ENCODE measurements at regions not wholly inside any gene's neighbourhood (a gene's known extent, or its start where the extent isn't known, plus 50 kb on each side); places are given as distances from the start of the nearest gene placed in this dataset.

- no peaks in the 10 kb centered on the region for H3K9me3 Mint-ChIP-seq (ENCODE audit: unreplicated experiment)
- intact Hi-C loops (cut with micrococcal nuclease), result no loop called here
- H3K4me3 Mint-ChIP-seq (ENCODE audit: unreplicated experiment), result no peak overlapping the region
- ChIA-PET POLR2A (no interaction called here), CTCF (no interaction called here)
- no peak for DNase-seq (ENCODE audit: unreplicated experiment)
- H3K27ac Mint-ChIP-seq (ENCODE audit: low read depth, unreplicated experiment), result no peak overlapping the region
- peaks cover 9% of the 10 kb centered on the region for H3K4me1 Mint-ChIP-seq (ENCODE audit: insufficient read depth, unreplicated experiment)
- no peaks in the 10 kb centered on the region for H3K27me3 Mint-ChIP-seq (ENCODE audit: insufficient read depth, unreplicated experiment)
- TF ChIP-seq CTCF (IDR thresholded peaks at IDR 0.05; ENCODE audit: unreplicated experiment), result no peak
- BruUV-seq (replicated peaks), result no TSS peak
- H3K36me3 Mint-ChIP-seq (ENCODE audit: insufficient read depth, unreplicated experiment), result peaks cover 7% of the 10 kb centered on the region
Measured at GRCh38 chr2:174022431-174022830, 57.3 kb upstream of the SP3 start.

DNA sequence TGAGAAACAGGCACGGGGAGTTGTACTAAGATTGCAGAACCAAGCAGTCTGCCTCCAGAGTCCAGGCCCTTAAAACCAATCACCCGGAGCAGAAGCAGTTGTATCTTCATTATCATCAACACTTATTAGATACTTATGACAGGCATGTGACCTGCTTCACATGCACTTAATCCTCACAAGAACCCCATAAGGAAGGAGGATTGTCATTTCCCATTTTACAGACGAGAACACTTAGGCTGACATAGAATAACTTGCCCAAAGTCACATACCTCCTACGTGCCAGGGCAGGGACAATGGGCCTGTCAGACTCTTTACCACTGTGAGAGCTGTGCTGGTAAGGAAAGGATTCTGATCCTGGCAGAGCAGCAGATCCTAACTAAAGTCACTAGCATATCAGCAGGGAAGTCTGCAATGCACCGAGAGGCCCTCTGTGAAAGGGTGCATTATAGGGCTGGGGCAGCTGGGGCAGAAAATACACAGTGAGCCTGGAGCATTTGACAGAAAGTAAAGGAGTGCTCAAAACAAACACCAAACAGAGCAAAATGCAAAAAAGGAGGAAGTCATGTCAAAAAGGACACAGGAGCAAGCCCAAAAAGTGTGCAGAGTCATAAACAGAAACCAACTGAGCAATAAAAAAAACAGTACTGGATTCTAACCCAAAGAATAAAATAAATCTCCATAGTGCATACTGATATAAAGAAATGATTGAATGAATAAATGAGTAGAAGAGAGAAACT is 55.9 kb upstream of the SP3 start:
- no peak for TF ChIP-seq CTCF (IDR thresholded peaks at IDR 0.05; ENCODE audit: unreplicated experiment)
- Mint-ChIP-seq H3K9me3 (ENCODE audit: unreplicated experiment) (no peaks in the 10 kb centered on the region), H3K4me1 (ENCODE audit: insufficient read depth, unreplicated experiment) (peaks cover 9% of the 10 kb centered on the region), H3K27ac (ENCODE audit: low read depth, unreplicated experiment) (no peak overlapping the region), H3K27me3 (ENCODE audit: insufficient read depth, unreplicated experiment) (no peaks in the 10 kb centered on the region), H3K4me3 (ENCODE audit: unreplicated experiment) (no peak overlapping the region), H3K36me3 (ENCODE audit: insufficient read depth, unreplicated experiment) (peaks cover 7% of the 10 kb centered on the region)
- intact Hi-C loops (cut with micrococcal nuclease), result no loop called here
- no TSS peak for BruUV-seq (replicated peaks)
- ChIA-PET CTCF (no interaction called here), POLR2A (no interaction called here)
- DNase-seq (ENCODE audit: unreplicated experiment), result no peak

- BruUV-seq (replicated peaks), result no TSS peak
- Mint-ChIP-seq H3K27me3 (ENCODE audit: insufficient read depth, unreplicated experiment) (no peaks in the 10 kb centered on the region), H3K4me1 (ENCODE audit: insufficient read depth, unreplicated experiment) (peaks cover 9% of the 10 kb centered on the region), H3K36me3 (ENCODE audit: insufficient read depth, unreplicated experiment) (peaks cover 7% of the 10 kb centered on the region), H3K4me3 (ENCODE audit: unreplicated experiment) (no peak overlapping the region), H3K9me3 (ENCODE audit: unreplicated experiment) (no peaks in the 10 kb centered on the region), H3K27ac (ENCODE audit: low read depth, unreplicated experiment) (no peak overlapping the region)
- TF ChIP-seq CTCF (IDR thresholded peaks at IDR 0.05; ENCODE audit: unreplicated experiment), result no peak
- no peak for DNase-seq (ENCODE audit: unreplicated experiment)
- ChIA-PET POLR2A (no interaction called here), CTCF (no interaction called here)
- intact Hi-C loops (cut with micrococcal nuclease), result no loop called here
Measured at GRCh38 chr2:174020026-174020425, 54.9 kb upstream of the SP3 start.

DNA sequence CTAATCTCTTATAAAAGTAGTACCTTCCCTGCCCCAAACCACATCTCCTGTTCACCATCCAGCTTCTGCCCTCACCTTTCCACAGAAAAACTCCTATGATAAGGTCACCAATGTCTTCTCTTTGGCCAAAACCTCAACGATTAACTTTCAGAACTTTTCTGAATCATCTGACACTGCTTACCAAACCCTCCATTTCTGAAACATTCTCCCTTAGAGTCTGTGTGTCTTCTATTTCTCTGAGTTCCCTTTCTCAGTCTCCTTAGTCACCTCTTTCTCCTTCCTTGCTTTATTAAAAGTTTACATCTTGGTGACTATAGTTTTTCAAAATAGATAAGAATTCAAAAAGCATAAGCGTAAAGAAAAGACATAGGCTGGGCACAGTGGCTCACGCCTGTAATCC is 51.3 kb upstream of the SP3 start:
- BruUV-seq (replicated peaks), result no TSS peak
- ChIA-PET POLR2A (no interaction called here), CTCF (interaction anchor here (0.7 kb wide), 1 partner anchor 278 kb away, joined by 3 read pairs; no protein-coding TSS in a partner anchor)
- DNase-seq (ENCODE audit: unreplicated experiment), result no peak
- Mint-ChIP-seq H3K4me3 (ENCODE audit: unreplicated experiment) (no peak overlapping the region), H3K27me3 (ENCODE audit: insufficient read depth, unreplicated experiment) (no peaks in the 10 kb centered on the region), H3K27ac (ENCODE audit: low read depth, unreplicated experiment) (no peak overlapping the region), H3K4me1 (ENCODE audit: insufficient read depth, unreplicated experiment) (no peaks in the 10 kb centered on the region), H3K36me3 (ENCODE audit: insufficient read depth, unreplicated experiment) (no peaks in the 10 kb centered on the region), H3K9me3 (ENCODE audit: unreplicated experiment) (no peaks in the 10 kb centered on the region)
- no peak for TF ChIP-seq CTCF (IDR thresholded peaks at IDR 0.05; ENCODE audit: unreplicated experiment)
- intact Hi-C loops (cut with micrococcal nuclease), result no loop called here

Data from MCF 10A (cell line).